A549 (cell line): ENCODE measurements at regions not wholly inside any gene's neighbourhood (a gene's known extent, or its start where the extent isn't known, plus 50 kb on each side); places are given as distances from the start of the nearest gene placed in this dataset.

ENCODE experiments used
- CBX8 ChIP-seq: fragments of 200-600 bp; sonication (generic); IDR thresholded peaks from 2 replicates; pipeline ENCODE4 v1.6.1; 2016
- CHD2 ChIP-seq: fragments of 150-350 bp; IDR thresholded peaks from 2 replicates; pipeline ENCODE4 v1.6.1; 2014; ENCODE audit warnings: low read length; ENCODE audit not compliant: partially characterized antibody
- CTCF ChIP-seq: fragments of >200 bp; sonication (Bioruptor Twin); formaldehyde crosslinking; IDR thresholded peaks from 3 replicates; pipeline ENCODE4 v1.5.1; 2016
- ESRRA ChIP-seq: fragments of 150-350 bp; IDR thresholded peaks from 2 replicates; pipeline ENCODE4 v1.6.1; 2014; ENCODE audit warnings: mild to moderate bottlenecking, low read length, borderline replicate concordance
- HDAC2 ChIP-seq: fragments of 200-600 bp; sonication (generic); IDR thresholded peaks from 2 replicates; pipeline ENCODE4 v1.6.1; 2016
- HES2 ChIP-seq: fragments of >200 bp; sonication (Bioruptor Twin); formaldehyde crosslinking; IDR thresholded peaks from 2 replicates; pipeline ENCODE4 v1.6.1; 2016
- MAFK ChIP-seq: fragments of 450-650 bp; IDR thresholded peaks from 2 replicates; pipeline ENCODE4 v1.6.1; 2014; ENCODE audit not compliant: partially characterized antibody
- MAZ ChIP-seq: fragments of 150-350 bp; IDR thresholded peaks from 2 replicates; pipeline ENCODE4 v1.6.1; 2014; ENCODE audit warnings: antibody characterized with exemption, low read depth, low read length, borderline replicate concordance
- POLR2A ChIP-seq: IDR thresholded peaks from 2 replicates; pipeline ENCODE4 v1.6.1; 2012; ENCODE audit warnings: mild to moderate bottlenecking, low read length
- RAD21 ChIP-seq, 2 experiments: fragments of >200 bp in 1 of 2; sonication (Bioruptor Twin) in 1 of 2; formaldehyde crosslinking in 1 of 2; IDR thresholded peaks in 1 of 2; conservative IDR thresholded peaks in 1 of 2; 2 replicates in 1 of 2; 3 replicates in 1 of 2; pipeline ENCODE4 v1.6.1; 2012 to 2018; ENCODE audit warnings: inconsistent platforms in 1 of 2
- TF ChIP-seq, protein P1 (sequence below): fragments of >200 bp; sonication (Bioruptor Twin); formaldehyde crosslinking; IDR thresholded peaks from 3 replicates; pipeline ENCODE4 v1.6.1; 2016

DNA sequence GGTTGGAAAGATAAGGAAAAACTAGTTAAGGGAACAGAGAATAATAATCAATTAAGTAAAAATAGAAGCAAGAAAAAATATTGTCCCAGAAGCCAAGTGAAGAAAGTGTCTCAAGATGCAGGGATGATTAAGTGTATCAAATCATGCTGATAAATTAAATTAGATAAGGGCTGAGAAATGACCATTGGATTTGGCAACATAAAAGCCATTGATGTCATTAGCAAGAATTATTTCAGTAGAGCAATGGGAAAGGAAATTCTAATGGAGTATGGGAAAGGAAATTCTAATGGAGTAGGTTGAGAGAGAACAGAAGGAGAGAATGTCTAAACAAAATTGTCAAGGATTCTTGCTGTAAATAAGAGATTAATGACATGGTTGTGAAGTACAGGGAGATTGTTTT is 146.8 kb downstream of the TFAP2B start:
- no peak for TF ChIP-seq RAD21 (conservative IDR thresholded peaks at IDR 0.05 in 1 of 2, IDR thresholded peaks at IDR 0.05 in 1 of 2)
- no peak for TF ChIP-seq CTCF
- TF ChIP-seq HDAC2 = no peak
- no peak for TF ChIP-seq ESRRA
- no peak for TF ChIP-seq MAFK
- TF ChIP-seq MAZ = no peak
- no peak for TF ChIP-seq CHD2
- TF ChIP-seq, protein P1, sequence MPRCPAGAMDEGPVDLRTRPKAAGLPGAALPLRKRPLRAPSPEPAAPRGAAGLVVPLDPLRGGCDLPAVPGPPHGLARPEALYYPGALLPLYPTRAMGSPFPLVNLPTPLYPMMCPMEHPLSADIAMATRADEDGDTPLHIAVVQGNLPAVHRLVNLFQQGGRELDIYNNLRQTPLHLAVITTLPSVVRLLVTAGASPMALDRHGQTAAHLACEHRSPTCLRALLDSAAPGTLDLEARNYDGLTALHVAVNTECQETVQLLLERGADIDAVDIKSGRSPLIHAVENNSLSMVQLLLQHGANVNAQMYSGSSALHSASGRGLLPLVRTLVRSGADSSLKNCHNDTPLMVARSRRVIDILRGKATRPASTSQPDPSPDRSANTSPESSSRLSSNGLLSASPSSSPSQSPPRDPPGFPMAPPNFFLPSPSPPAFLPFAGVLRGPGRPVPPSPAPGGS = no peak
- no peak for TF ChIP-seq CBX8
- TF ChIP-seq POLR2A = no peak
- no peak for TF ChIP-seq HES2
